OCI-LY1 (cell line): ENCODE measurements at regions not wholly inside any gene's neighbourhood (a gene's known extent, or its start where the extent isn't known, plus 50 kb on each side); places are given as distances from the start of the nearest gene placed in this dataset.

Experiments used
- EZH2 ChIP-seq: fragments of 200-600 bp; sonication (generic), shearing (Covaris generic); IDR thresholded peaks from 2 replicates; pipeline ENCODE4 v1.8.0; 2017; ENCODE audit warnings: borderline replicate concordance, mixed run types, mild to moderate bottlenecking, antibody characterized with exemption, low read length, moderate library complexity, mixed read lengths
- TF ChIP-seq, protein P1 (sequence below): fragments of 200-600 bp; sonication (generic), shearing (Covaris generic); IDR thresholded peaks from 2 replicates; pipeline ENCODE4 v1.5.1; 2017; ENCODE audit warnings: mild to moderate bottlenecking, antibody characterized with exemption, low read length, moderate library complexity, mixed read lengths

GRCh38 chr20:19958219-19958618 lies 58.9 kb upstream of the NAA20 start:
- TF ChIP-seq, protein P1, sequence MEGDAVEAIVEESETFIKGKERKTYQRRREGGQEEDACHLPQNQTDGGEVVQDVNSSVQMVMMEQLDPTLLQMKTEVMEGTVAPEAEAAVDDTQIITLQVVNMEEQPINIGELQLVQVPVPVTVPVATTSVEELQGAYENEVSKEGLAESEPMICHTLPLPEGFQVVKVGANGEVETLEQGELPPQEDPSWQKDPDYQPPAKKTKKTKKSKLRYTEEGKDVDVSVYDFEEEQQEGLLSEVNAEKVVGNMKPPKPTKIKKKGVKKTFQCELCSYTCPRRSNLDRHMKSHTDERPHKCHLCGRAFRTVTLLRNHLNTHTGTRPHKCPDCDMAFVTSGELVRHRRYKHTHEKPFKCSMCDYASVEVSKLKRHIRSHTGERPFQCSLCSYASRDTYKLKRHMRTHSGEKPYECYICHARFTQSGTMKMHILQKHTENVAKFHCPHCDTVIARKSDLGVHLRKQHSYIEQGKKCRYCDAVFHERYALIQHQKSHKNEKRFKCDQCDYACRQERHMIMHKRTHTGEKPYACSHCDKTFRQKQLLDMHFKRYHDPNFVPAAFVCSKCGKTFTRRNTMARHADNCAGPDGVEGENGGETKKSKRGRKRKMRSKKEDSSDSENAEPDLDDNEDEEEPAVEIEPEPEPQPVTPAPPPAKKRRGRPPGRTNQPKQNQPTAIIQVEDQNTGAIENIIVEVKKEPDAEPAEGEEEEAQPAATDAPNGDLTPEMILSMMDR: no peak
- no peak for TF ChIP-seq EZH2
